OCI-LY1 (cell line): ENCODE measurements at regions not wholly inside any gene's neighbourhood (a gene's known extent, or its start where the extent isn't known, plus 50 kb on each side); places are given as distances from the start of the nearest gene placed in this dataset.

ENCODE experiments used
- EZH2 ChIP-seq: fragments of 200-600 bp; sonication (generic), shearing (Covaris generic); IDR thresholded peaks from 2 replicates; pipeline ENCODE4 v1.8.0; 2017; ENCODE audit warnings: borderline replicate concordance, mixed run types, mild to moderate bottlenecking, antibody characterized with exemption, low read length, moderate library complexity, mixed read lengths
- TF ChIP-seq, protein P1 (sequence below): fragments of 200-600 bp; sonication (generic), shearing (Covaris generic); IDR thresholded peaks from 2 replicates; pipeline ENCODE4 v1.5.1; 2017; ENCODE audit warnings: mild to moderate bottlenecking, antibody characterized with exemption, low read length, moderate library complexity, mixed read lengths

DNA sequence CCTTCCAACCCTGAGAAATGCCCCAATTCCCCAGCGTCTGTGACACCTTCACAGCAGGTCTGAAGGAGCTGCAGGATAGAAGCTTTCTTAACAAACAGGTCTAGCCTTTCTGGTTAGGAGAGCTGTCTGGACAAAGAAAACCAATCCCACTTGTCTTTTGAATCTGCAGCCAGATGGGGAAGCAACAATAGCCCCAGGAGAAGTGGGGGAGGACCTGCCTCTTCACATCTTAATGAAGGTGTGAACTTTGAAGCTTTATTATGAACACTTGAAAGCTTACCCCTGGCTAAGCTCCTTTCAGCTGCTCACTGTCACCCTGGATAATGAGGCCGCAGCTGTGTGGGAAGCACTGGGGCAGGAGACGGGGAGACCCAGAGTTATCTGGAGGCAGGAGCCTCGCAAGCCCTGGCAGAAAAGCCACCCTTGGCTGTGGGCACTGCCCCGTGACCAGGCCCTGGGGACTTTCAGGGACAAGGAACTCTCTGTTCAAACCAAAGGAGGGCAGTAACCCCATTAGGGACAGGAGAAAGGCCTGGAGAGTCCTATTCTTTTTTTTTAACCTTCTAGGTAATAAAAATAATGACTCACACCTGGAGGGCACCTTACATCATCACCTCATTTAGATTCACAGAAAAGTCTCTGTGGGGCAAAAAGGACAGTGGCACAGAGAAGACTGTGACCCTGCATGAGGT, 151.8 kb upstream of the RAD23B start:
- TF ChIP-seq, protein P1, sequence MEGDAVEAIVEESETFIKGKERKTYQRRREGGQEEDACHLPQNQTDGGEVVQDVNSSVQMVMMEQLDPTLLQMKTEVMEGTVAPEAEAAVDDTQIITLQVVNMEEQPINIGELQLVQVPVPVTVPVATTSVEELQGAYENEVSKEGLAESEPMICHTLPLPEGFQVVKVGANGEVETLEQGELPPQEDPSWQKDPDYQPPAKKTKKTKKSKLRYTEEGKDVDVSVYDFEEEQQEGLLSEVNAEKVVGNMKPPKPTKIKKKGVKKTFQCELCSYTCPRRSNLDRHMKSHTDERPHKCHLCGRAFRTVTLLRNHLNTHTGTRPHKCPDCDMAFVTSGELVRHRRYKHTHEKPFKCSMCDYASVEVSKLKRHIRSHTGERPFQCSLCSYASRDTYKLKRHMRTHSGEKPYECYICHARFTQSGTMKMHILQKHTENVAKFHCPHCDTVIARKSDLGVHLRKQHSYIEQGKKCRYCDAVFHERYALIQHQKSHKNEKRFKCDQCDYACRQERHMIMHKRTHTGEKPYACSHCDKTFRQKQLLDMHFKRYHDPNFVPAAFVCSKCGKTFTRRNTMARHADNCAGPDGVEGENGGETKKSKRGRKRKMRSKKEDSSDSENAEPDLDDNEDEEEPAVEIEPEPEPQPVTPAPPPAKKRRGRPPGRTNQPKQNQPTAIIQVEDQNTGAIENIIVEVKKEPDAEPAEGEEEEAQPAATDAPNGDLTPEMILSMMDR = no peak
- TF ChIP-seq EZH2 = no peak
